ENCODE measurements at regions not wholly inside any gene's neighbourhood (a gene's known extent, or its start where the extent isn't known, plus 50 kb on each side); places are given as distances from the start of the nearest gene placed in this dataset.

GRCh38 chr9:16223074-16223871 is 647.2 kb downstream of the BNC2 start:
- no peak for DNase-seq (ENCODE audit: low read depth in 2 of 2, low spot score in 1 of 2)

DNA sequence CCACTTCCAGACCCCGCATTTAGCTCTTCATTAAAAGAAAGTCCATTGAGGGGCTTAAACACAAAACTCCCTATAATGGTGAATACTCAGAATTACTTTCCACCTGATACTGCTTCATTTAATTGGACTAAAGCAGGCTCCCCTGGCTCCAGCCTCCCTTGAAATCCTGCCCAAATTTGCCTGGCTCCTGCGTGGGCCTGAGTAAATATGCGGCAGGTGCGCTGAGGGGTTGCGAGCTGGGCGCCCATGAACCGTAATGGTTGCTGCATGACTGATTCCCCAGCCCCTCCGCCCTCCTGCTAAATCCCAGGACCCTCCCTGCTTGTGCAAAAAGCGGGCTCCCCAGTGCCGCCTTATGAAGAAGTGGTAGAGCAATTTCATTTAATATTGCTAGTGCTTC is 639.7 kb downstream of the BNC2 start:
- DNase-seq (ENCODE audit: low read depth in 2 of 2, low spot score in 1 of 2) = no peak

GRCh38 chr9:16236311-16236710 is 634.2 kb downstream of the BNC2 start:
- DNase-seq (ENCODE audit: low read depth in 2 of 2, low spot score in 1 of 2) = no peak

DNA sequence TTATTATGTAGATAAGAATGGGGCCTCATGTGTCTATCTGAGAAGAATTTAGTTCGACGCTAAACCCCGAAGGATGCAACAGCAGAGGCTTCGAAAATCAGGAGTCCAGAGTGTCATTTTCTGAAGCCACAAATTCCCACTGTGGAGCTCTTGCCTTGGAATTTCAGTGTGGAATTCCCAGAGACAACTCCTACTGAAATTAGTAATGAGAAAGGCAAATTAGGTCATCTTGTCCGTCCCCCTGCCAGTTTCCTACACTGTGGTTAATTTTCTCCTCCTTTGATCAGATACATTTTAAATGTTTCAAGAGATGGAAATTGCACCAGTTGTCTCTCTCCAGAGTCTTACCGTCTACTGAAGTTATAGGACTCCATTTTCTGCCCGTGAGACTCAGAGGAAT is 633.6 kb downstream of the BNC2 start:
- no peak for DNase-seq (ENCODE audit: low read depth in 2 of 2, low spot score in 1 of 2)

- DNase-seq (ENCODE audit: low read depth in 2 of 2, low spot score in 1 of 2) = no peak
These were observed 631.8 kb downstream of the BNC2 start for GRCh38 chr9:16238623-16239138.

GRCh38 chr9:16241231-16241630 is 629.2 kb downstream of the BNC2 start:
- DNase-seq (ENCODE audit: low read depth in 2 of 2, low spot score in 1 of 2) = no peak

GRCh38 chr9:16243798-16244197 is 626.7 kb downstream of the BNC2 start:
- no peak for DNase-seq (ENCODE audit: low read depth in 2 of 2, low spot score in 1 of 2)

DNA sequence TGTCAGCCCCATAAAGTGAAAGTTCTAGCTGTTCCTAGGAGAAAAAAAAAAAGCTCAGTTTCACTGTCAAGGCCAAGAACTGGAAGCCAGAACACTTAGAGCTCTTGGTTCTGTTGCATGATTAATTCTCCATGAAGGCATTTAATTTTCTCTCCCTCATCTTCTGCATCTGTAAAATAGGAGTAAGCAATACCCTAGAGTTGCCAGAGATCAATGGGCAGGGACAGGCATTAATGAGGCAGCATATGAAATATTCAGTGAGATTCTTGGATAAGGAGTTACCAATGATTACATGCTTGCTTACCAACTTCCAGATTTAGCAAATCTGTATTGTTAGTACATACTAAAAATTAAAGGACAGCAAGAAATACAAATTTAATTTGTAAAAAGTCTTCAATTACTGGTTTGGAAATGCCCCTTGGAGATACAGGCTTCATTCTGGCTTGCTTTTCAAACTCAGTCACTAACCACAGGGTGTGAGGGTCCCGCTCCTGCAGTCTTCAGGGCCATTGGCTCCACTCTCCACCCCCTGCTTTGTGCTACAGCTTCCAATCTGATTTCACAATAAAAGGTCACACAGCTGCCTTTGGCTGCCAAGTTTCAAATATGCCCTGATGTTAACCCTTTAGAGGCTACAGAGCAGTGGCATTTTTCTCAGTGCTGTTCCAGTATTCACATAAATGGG is 624.6 kb downstream of the BNC2 start:
- DNase-seq (ENCODE audit: low read depth in 2 of 2, low spot score in 1 of 2) = no peak

DNA sequence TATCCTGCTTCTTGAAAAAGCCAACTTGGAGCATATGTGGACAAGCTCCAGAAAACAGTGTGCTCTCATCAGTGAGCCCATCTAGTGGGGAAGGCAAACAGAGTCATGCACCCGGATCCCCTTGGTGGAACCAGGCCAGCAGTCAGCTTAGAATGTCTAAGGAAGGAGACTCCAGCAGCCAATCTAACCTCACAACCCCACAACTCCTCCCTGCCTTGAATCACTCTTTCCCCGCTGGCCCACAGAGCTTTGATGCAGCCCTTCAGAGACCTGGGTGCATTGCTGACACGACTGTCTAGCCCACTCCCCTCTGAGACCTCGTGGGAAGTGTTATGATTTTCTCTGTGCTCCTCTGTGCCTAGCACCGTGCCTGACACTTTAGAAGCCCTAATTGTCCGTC is 623.7 kb downstream of the BNC2 start:
- DNase-seq (ENCODE audit: low read depth in 2 of 2, low spot score in 1 of 2) = no peak

GRCh38 chr9:16247188-16247875 is 623.1 kb downstream of the BNC2 start:
- DNase-seq (ENCODE audit: low read depth in 2 of 2, low spot score in 1 of 2) = no peak

DNA sequence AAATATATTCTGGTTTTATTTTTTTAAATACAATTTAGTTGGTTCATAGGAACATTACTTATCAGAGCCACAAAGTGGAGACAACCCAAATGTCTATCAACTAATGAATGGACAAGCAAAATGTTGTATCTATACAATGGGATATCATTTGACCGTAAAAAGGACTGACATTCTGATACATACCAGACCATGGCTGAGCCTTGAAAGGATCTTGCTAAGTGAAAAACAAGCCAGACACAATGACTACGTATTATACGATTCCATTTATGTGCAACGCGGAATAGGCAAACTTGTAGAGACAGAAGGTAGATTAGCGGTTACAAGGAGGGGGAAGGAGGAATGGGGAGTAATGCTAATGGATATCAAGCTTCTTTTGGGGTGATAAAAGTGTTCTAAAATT is 621.6 kb downstream of the BNC2 start:
- no peak for DNase-seq (ENCODE audit: low read depth in 2 of 2, low spot score in 1 of 2)

- DNase-seq (ENCODE audit: low read depth in 2 of 2, low spot score in 1 of 2) = no peak
These were observed 617.9 kb downstream of the BNC2 start for GRCh38 chr9:16252616-16253015.

- DNase-seq (ENCODE audit: low read depth in 2 of 2, low spot score in 1 of 2) = no peak
These were observed 615.8 kb downstream of the BNC2 start for GRCh38 chr9:16254674-16255073.

GRCh38 chr9:16255217-16255616 is 615.3 kb downstream of the BNC2 start:
- no peak for DNase-seq (ENCODE audit: low read depth in 2 of 2, low spot score in 1 of 2)

DNA sequence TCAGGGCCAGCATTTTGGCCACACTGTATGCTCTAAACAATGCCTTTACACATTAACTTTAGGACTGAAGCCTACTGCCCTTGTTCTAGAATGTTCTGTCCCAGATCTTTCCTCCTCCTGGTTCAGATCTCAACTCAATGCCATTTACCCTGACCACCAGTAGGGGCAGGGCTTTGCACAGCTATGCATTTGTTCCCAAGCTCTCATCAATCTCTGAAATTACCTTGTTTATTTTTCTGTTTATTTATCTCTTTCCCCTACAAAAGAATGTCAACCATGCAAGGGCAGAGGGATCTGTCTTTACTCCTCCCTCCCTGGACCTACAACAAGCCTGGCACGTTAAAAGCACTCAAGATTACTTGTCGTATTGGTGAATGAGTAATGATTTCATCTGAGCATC is 612.9 kb downstream of the BNC2 start:
- DNase-seq (ENCODE audit: low read depth in 2 of 2, low spot score in 1 of 2) = no peak

GRCh38 chr9:16258191-16258590 is 612.3 kb downstream of the BNC2 start:
- no peak for DNase-seq (ENCODE audit: low read depth in 2 of 2, low spot score in 1 of 2)

GRCh38 chr9:16258708-16259107 is 611.8 kb downstream of the BNC2 start:
- DNase-seq (ENCODE audit: low read depth in 2 of 2, low spot score in 1 of 2) = no peak

DNA sequence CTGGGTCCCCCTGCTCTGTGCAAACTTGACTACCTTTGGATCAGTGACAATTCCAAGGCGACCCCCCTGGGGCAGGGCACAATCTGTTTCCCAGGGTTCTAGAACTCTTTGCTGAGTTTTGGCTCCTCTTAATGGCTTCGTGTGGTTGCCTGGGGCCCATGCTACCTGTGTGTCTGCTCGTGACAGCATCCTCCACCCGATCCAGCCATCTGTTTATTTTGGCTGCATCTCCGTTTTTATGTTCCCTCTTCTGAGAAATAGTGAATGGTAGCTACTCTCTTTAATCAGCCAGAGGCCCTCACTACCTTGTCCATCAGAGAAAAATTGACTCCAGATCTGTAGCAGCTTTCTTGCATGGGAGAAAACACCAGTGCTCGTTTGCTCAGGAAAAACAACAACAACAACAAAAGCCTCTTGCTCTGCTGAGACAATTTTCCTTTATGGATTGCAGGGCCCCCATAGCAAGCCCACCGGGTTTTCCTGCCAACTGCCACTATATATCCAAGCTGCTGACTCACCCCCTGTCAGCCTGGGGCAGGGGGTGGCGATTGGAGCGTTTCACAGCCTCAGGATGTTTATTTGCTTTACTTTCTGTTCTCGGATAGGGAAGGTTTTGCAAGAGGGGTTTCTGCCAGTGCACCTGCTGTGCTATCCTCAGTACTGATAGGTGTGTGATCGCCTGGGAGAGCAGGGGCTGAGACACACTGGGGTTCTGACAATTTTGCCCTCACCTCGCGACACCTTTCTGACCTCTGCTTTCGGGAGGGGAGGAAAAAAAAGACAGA is 607.8 kb downstream of the BNC2 start:
- no peak for DNase-seq (ENCODE audit: low read depth in 2 of 2, low spot score in 1 of 2)

GRCh38 chr9:16265688-16266087 is 604.8 kb downstream of the BNC2 start:
- DNase-seq (ENCODE audit: low read depth in 2 of 2, low spot score in 1 of 2) = no peak

DNA sequence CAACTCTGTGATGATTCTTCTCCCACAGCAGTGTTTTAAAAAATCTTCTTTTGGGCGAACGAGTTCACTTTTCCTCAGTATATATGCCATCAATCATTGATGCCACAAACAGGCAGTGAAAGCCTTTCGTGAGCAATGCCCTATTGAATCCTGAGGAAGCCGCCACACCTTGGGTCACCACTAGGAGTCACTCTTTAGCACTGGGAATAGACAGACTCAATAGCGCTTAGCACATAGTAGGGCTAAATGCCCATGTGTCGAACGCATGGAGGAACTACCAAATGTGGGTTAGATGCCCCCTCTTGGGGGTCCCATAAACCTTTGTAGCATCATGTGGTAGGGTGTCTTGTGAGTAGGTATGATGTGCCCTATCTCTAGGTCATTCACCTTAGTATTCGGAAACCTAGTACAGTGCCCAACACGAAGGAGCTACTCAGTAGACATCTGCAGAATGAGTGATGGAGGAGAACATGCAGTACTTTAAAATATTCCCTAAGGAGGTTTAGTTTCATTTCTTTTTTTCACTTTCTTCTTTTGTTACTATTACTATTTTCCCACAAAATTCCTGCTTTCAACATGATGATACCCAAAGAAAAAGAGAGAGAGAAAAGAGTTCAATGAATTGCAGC is 603.7 kb downstream of the BNC2 start:
- no peak for DNase-seq (ENCODE audit: low read depth in 2 of 2, low spot score in 1 of 2)

Data from stimulated activated CD8-positive, alpha-beta memory T cell treated with anti-CD3 and anti-CD28 coated beads, Interleukin-4, amount 100 ng/mL, for 4 hours (primary cell).